GM10248 (cell line): ENCODE measurements at regions not wholly inside any gene's neighbourhood (a gene's known extent, or its start where the extent isn't known, plus 50 kb on each side); places are given as distances from the start of the nearest gene placed in this dataset.

Experiments
- CTCF ChIA-PET: fragments of 300-600 bp; sonication (Branson Sonifier 250); formaldehyde crosslinking; extraction: SDS; loops from one replicate; lab custom pipeline; 2021; ENCODE audit warnings: antibody characterized with exemption; lab: Yijun Ruan, JAX
- POLR2A ChIA-PET: fragments of 350-650 bp; sonication (Branson Sonifier 250); formaldehyde crosslinking; extraction: SDS; loops from one replicate; lab custom pipeline; 2020; ENCODE audit warnings: antibody characterized with exemption; lab: Yijun Ruan, JAX
- DNase-seq: peaks from one replicate; pipeline ENCODE4 v3.0.0; 2012; ENCODE audit errors: extremely low spot score
- CTCF ChIP-seq: IDR thresholded peaks from 2 replicates; pipeline ENCODE4 v1.5.1; 2012; ENCODE audit warnings: mild to moderate bottlenecking, low read depth; ENCODE audit errors: extremely low read depth, missing control alignments, control extremely low read depth

GRCh38 chr10:98323221-98324164 is 55.5 kb upstream of the LOXL4 start:
- ChIA-PET POLR2A (no interaction called here), CTCF (interaction anchor here (1.5 to 2.6 kb wide), 3 partner anchors 10 to 14 kb away, joined by 4 to 14 read pairs (median 5); no protein-coding TSS in a partner anchor)
- TF ChIP-seq CTCF = no peak
- no peak for DNase-seq

GRCh38 chr10:98321186-98321780 is 53.3 kb upstream of the LOXL4 start:
- POLR2A ChIA-PET = no interaction called here
- DNase-seq = no peak
- CTCF ChIA-PET = interaction anchor here (2.2 to 2.6 kb wide), 2 partner anchors 12 to 17 kb away, joined by 5 to 14 read pairs; no protein-coding TSS in a partner anchor
- TF ChIP-seq CTCF = no peak

- POLR2A ChIA-PET = no interaction called here
- no peak for TF ChIP-seq CTCF
- CTCF ChIA-PET = no interaction called here
Measured at GRCh38 chr10:98320486-98321185, 52.6 kb upstream of the LOXL4 start.

GRCh38 chr10:98318861-98319260 is 50.9 kb upstream of the LOXL4 start:
- DNase-seq = no peak
- ChIA-PET POLR2A (no interaction called here), CTCF (interaction anchor here (2.3 kb wide), 1 partner anchor 10 kb away, joined by 10 read pairs; no protein-coding TSS in a partner anchor)
- TF ChIP-seq CTCF = no peak

More at GRCh38 chr10:98320486-98321185, 52.6 kb upstream of the LOXL4 start:
- no peak for DNase-seq
